K562 (cell line): ENCODE measurements at regions not wholly inside any gene's neighbourhood (a gene's known extent, or its start where the extent isn't known, plus 50 kb on each side); places are given as distances from the start of the nearest gene placed in this dataset.
A peak's percentile ranks its signal among the peaks of the same experiment; 100 is the strongest.

Experiments used
- ATAC-seq: fragments of 200-7000 bp; cut with Tn5 transposase; 3 replicates; pipeline ENCODE4 v1.9.1; 2020; ENCODE audit warnings: moderate library complexity
- BruUV-seq: library from RNA; stranded (reverse); fragments of 400-500 nt; replicated peaks from 2 replicates; lab custom pipeline; 2021; lab: Mats Ljungman, UMichigan
- CTCF ChIA-PET: fragments of 300-600 bp; formaldehyde crosslinking; extraction: SDS; loops from one replicate; lab custom pipeline; 2021; ENCODE audit warnings: low intra/inter-chr PET ratio; lab: Yijun Ruan, JAX
- POLR2A ChIA-PET: fragments of 300-600, 350-650 bp; sonication (Branson Sonifier 250); formaldehyde crosslinking; extraction: SDS; loops from one replicate; lab custom pipeline; 2021; ENCODE audit warnings: antibody characterized with exemption, inconsistent platforms; lab: Yijun Ruan, JAX
- DNase-seq, 4 experiments: peaks; one replicate each; pipeline versions ENCODE4 v3.0.0 to v3.0.0-alpha.2; 2011 to 2018; ENCODE audit warnings: low spot score in 3 of 4, mixed read lengths in 3 of 4; ENCODE audit errors: extremely low read depth in 1 of 4
- FAIRE-seq: peaks from 2 replicates; lab custom pipeline; 2011; peaks lifted over from hg19 to GRCh38; lab: Jason Lieb, UNC
- H2AFZ ChIP-seq: 2 replicates; pipeline ENCODE4 v1.6.0; 2011; ENCODE audit warnings: low read depth, low read length, control low read depth, inconsistent platforms
- H3K27ac ChIP-seq: fragments of 200-600 bp; 3 replicates; pipeline ENCODE4 v1.8.0; 2011; ENCODE audit warnings: low read depth, mild to moderate bottlenecking, control low read depth, inconsistent platforms, low read length, moderate library complexity, mixed read lengths; ENCODE audit errors: extremely low read depth
- H3K27me3 ChIP-seq, 2 experiments: fragments of 300-600 bp in 1 of 2; 2 replicates in 1 of 2; 3 replicates in 1 of 2; pipeline versions ENCODE4 v1.6.0 to v1.8.0; 2011; ENCODE audit warnings: inconsistent platforms in 2 of 2, low read length in 2 of 2, mild to moderate bottlenecking in 1 of 2, mixed read lengths in 1 of 2, moderate library complexity in 1 of 2; ENCODE audit not compliant: control insufficient read depth in 2 of 2, insufficient read depth in 2 of 2
- H3K36me3 ChIP-seq: fragments of 300-600 bp; 3 replicates; pipeline ENCODE4 v1.8.0; 2011; ENCODE audit warnings: mild to moderate bottlenecking, low read length, inconsistent platforms; ENCODE audit not compliant: control insufficient read depth, insufficient read depth
- H3K4me1 ChIP-seq, 2 experiments: fragments of 200-600 bp in 1 of 2; replicated peaks in 1 of 2; 2 replicates in 1 of 2; 3 replicates in 1 of 2; pipeline versions ENCODE4 v1.5.1 to v1.8.0; 2011; ENCODE audit warnings: inconsistent platforms in 2 of 2, low read length in 2 of 2, mild to moderate bottlenecking in 1 of 2, mixed read lengths in 1 of 2, moderate library complexity in 1 of 2; ENCODE audit not compliant: control insufficient read depth in 2 of 2, insufficient read depth in 2 of 2
- H3K4me2 ChIP-seq: 2 replicates; pipeline ENCODE4 v1.6.1; 2011; ENCODE audit warnings: low read length, control low read depth, inconsistent platforms, mixed read lengths; ENCODE audit not compliant: insufficient read depth
- H3K4me3 ChIP-seq: fragments of 200-600 bp; sonication (generic), shearing (Covaris generic); 2 replicates; pipeline ENCODE4 v1.5.1; 2016; ENCODE audit warnings: control low read depth, inconsistent platforms
- H3K79me2 ChIP-seq: fragments of 200-600 bp; 3 replicates; pipeline ENCODE4 v1.8.0; 2011; ENCODE audit warnings: low read length, inconsistent platforms; ENCODE audit not compliant: control insufficient read depth, insufficient read depth
- H3K9ac ChIP-seq, 2 experiments: 2 replicates each; pipeline versions ENCODE4 v1.6.0 to v1.6.1; 2011; ENCODE audit warnings: low read depth in 2 of 2, low read length in 2 of 2, control low read depth in 1 of 2, inconsistent platforms in 1 of 2, mild to moderate bottlenecking in 1 of 2, mixed read lengths in 1 of 2; ENCODE audit not compliant: insufficient read depth in 1 of 2
- H3K9me1 ChIP-seq: one replicate; pipeline ENCODE4 v1.6.0; 2011; ENCODE audit warnings: inconsistent platforms, mild to moderate bottlenecking, low read length, moderate library complexity; ENCODE audit not compliant: control insufficient read depth, insufficient read depth
- H3K9me3 ChIP-seq: replicated peaks from 2 replicates; pipeline ENCODE4 v1.5.1; 2011; ENCODE audit warnings: low read depth, low read length, inconsistent platforms; ENCODE audit not compliant: control insufficient read depth, insufficient read depth
- H4K20me1 ChIP-seq: replicated peaks from 2 replicates; pipeline ENCODE4 v1.6.1; 2011; ENCODE audit warnings: low read length, inconsistent platforms, mixed read lengths; ENCODE audit not compliant: control insufficient read depth, insufficient read depth
- C11orf30 ChIP-seq: fragments of 450-650 bp; IDR thresholded peaks from 2 replicates; pipeline ENCODE4 v1.6.1; 2016; ENCODE audit warnings: low read depth, mild to moderate bottlenecking
- HMG20A ChIP-seq: fragments of 450-650 bp; formaldehyde crosslinking; conservative IDR thresholded peaks from 2 replicates; pipeline ENCODE4 v1.4.0; 2020; ENCODE audit warnings: mild to moderate bottlenecking, mixed read lengths
- JUNB ChIP-seq: fragments of 450-650 bp; formaldehyde crosslinking; conservative IDR thresholded peaks from 2 replicates; pipeline ENCODE4 v1.4.0; 2020; ENCODE audit warnings: mild to moderate bottlenecking
- RBM34 ChIP-seq: fragments of 200-400 bp; formaldehyde crosslinking; IDR thresholded peaks from 2 replicates; pipeline ENCODE4 v1.6.1; 2018; ENCODE audit warnings: low read length, borderline replicate concordance; ENCODE audit not compliant: insufficient read depth
- YY1 ChIP-seq, 3 experiments: IDR thresholded peaks; 2 replicates each; pipeline ENCODE4 v1.6.1; 2011; ENCODE audit warnings: low read length in 2 of 3, mild to moderate bottlenecking in 2 of 3, moderate library complexity in 2 of 3, borderline replicate concordance in 1 of 3, control low read depth in 1 of 3, low read depth in 1 of 3; ENCODE audit not compliant: insufficient read depth in 3 of 3, insufficient replicate concordance in 2 of 3, control insufficient read depth in 1 of 3, insufficient read length in 1 of 3; ENCODE audit errors: extremely low read depth in 1 of 3
- ZNF316 ChIP-seq: fragments of 450-650 bp; IDR thresholded peaks from 2 replicates; pipeline ENCODE4 v1.6.1; 2016
- ZZZ3 ChIP-seq: fragments of 450-650 bp; IDR thresholded peaks from 2 replicates; pipeline ENCODE4 v1.6.1; 2016; ENCODE audit warnings: antibody characterized with exemption, mild to moderate bottlenecking, moderate library complexity
- WGBS: fragments of 100-300 bp; shearing (Covaris generic); methylation state at CpG from one replicate; pipeline ENCODE4 v1.1.6; 2016; ENCODE audit warnings: low coverage, mixed read lengths; ENCODE audit not compliant: insufficient coverage; ENCODE audit errors: missing lambda C conversion rate; 5-methylcytosine and 5-hydroxymethylcytosine counted together
- in situ Hi-C: fragments of 300-500 bp; cut with MboI; formaldehyde crosslinking; loops from 4 replicates; pipeline ENCODE4 v1.15.0; 2018; ENCODE audit warnings: inconsistent platforms, mixed read lengths
- intact Hi-C: fragments of 100-400 bp; cut with micrococcal nuclease; formaldehyde crosslinking; loops from 2 replicates; pipeline ENCODE4 v1.14.2; 2022

- intact Hi-C loops (no loop called here), in situ Hi-C loops (no loop called here)
- Histone ChIP-seq H3K79me2 (no peaks in the 10 kb centered on the region), H3K4me3 (no peak overlapping the region), H3K36me3 (no peaks in the 10 kb centered on the region), H2AFZ (no peak overlapping the region), H3K4me1 (no peaks in the 10 kb centered on the region), H3K9me1 (no peaks in the 10 kb centered on the region), H3K4me2 (no peak overlapping the region), H3K9ac (no peak overlapping the region), H3K27me3 (no peaks in the 10 kb centered on the region), H3K27ac (no peak overlapping the region), H3K9me3 (no peaks in the 10 kb centered on the region), H4K20me1 (no peaks in the 10 kb centered on the region)
- ChIA-PET CTCF (no interaction called here), POLR2A (no interaction called here)
- no peak for TF ChIP-seq RBM34
- no peak for FAIRE-seq
- WGBS, result 2% methylated on average over 7 of the region's 7 CpGs
- DNase-seq, result no peak
- no peak for ATAC-seq
- BruUV-seq, result no TSS peak
Measured at GRCh38 chr4:188341428-188341827, 202.2 kb downstream of the TRIML1 start.

- ATAC-seq (no peak), FAIRE-seq (no peak), DNase-seq (no peak)
- CTCF ChIA-PET, result no interaction called here
- intact Hi-C loops (no loop called here), in situ Hi-C loops (no loop called here)
- H3K9ac ChIP-seq, result no peak overlapping the region
- H3K9me1 ChIP-seq, result no peaks in the 10 kb centered on the region
- H3K27me3 ChIP-seq, result no peaks in the 10 kb centered on the region
- TF ChIP-seq ZNF316, result peak; percentile 45; the same call in 1 of the 2 replicates
- no peak for TF ChIP-seq ZZZ3
- no peak for TF ChIP-seq JUNB
- TF ChIP-seq HMG20A (CRISPR knock-in tag), result no peak
- no peak for TF ChIP-seq YY1 (IDR thresholded peaks at IDR 0.05; ENCODE audit: borderline replicate concordance in 1 of 3, control insufficient read depth in 1 of 3, extremely low read depth in 1 of 3, insufficient read depth in 3 of 3, insufficient read length in 1 of 3, insufficient replicate concordance in 2 of 3, low read depth in 1 of 3, low read length in 2 of 3)
- TF ChIP-seq C11orf30, result 0 out of 2 replicates have a peak, but pooled peaks have one; percentile 5
- H3K4me3 ChIP-seq, result no peak overlapping the region
- no peak overlapping the region for H3K27ac ChIP-seq
- no peaks in the 10 kb centered on the region for H3K4me1 ChIP-seq
- WGBS, result under 1% methylated on average over 9 of the region's 9 CpGs
- no peak overlapping the region for H3K4me2 ChIP-seq
- H4K20me1 ChIP-seq, result no peaks in the 10 kb centered on the region
- BruUV-seq, result no TSS peak
- no peaks in the 10 kb centered on the region for H3K79me2 ChIP-seq
- no peaks in the 10 kb centered on the region for H3K9me3 ChIP-seq
- no peaks in the 10 kb centered on the region for H3K36me3 ChIP-seq
- POLR2A ChIA-PET, result no interaction called here
- H2AFZ ChIP-seq, result no peak overlapping the region
Measured at GRCh38 chr4:188346171-188346809, 207.0 kb downstream of the TRIML1 start.
